ENCODE measurements at regions not wholly inside any gene's neighbourhood (a gene's known extent, or its start where the extent isn't known, plus 50 kb on each side); places are given as distances from the start of the nearest gene placed in this dataset.

DNA sequence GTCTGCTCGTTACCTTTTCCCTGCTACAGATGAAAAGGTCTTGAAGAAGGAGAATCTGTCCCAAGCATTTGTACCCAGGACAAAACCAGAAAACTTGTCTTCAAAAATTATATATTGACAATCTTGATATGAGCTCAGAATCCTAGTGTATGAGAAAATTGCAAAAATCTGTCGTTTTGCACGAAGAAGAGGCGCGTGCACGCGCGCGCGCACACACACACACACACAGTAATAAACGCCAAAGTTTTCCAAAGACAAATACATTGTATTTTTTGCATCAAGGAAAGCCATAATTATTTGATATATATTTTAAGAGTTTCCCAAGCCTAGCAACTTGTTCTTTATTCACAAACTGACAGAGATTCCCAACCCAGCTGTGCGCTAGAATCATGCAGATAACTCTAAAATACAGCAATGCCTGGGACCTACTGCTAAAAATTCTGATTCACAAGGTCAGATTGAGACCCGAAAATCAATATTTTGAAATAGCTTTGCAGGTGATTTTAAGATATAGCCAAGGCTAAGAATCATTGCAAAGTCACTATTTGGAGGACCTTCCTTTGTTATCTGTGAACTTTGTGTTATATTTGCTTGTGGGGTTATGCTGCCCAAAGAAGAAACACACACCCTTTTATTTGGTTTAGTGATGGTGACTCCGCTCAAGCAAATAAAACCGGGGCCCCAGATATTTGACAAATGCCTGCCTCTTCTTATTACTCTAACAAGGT is 1287.7 kb upstream of the CDH6 start:
- Histone ChIP-seq H3K4me1 (ENCODE audit: control insufficient read depth, extremely low read depth, insufficient read depth, low read length) (no peaks in the 10 kb centered on the region), H3K27ac (ENCODE audit: insufficient read depth, low read length) (no peak overlapping the region), H3K9ac (ENCODE audit: insufficient read depth, low read length) (no peak overlapping the region), H3K36me3 (ENCODE audit: control insufficient read depth, insufficient read depth, low read length) (no peaks in the 10 kb centered on the region), H3K9me3 (ENCODE audit: control insufficient read depth, insufficient read depth, low read depth, low read length) (no peaks in the 10 kb centered on the region), H2AFZ (ENCODE audit: low read length) (no peak overlapping the region), H3K4me2 (ENCODE audit: extremely low read depth, insufficient read depth, low read length) (no peak overlapping the region), H4K20me1 (ENCODE audit: control insufficient read depth, extremely low read depth, insufficient read depth, low read length) (no peaks in the 10 kb centered on the region), H3K27me3 (ENCODE audit: control insufficient read depth, insufficient read depth, low read length) (no peaks in the 10 kb centered on the region), H3K79me2 (ENCODE audit: control insufficient read depth, insufficient read depth, low read length) (no peaks in the 10 kb centered on the region), H3K4me3 (replicated peaks in 1 of 4; ENCODE audit: control extremely low read depth in 1 of 4, insufficient read depth in 1 of 4, low read depth in 3 of 4, low read length in 4 of 4) (no peak overlapping the region)
- DNase-seq (ENCODE audit: low read depth in 2 of 2), result no peak
- no peak for TF ChIP-seq EZH2 (IDR thresholded peaks at IDR 0.05; ENCODE audit: low read length, missing control alignments)

DNA sequence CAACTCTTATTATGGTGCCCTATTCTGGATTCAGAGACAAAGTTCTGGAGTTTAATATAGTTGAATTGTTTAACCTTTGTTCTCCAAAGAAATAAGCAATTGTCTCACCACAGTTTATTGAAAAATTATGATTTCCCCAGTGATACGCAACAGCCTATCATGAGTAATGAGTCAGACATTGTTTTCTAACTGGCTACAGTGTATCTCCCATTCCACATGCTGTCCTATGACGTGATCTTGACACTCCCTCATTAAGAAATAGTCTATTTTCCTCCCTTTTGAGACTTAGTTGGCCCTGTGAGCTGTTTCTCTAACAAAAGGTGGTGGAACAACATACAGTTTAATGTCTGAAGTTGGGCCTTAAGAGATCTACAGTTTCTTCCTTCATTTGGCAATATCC is 1290.6 kb upstream of the CDH6 start:
- Histone ChIP-seq H3K4me1 (ENCODE audit: control insufficient read depth, extremely low read depth, insufficient read depth, low read length) (no peaks in the 10 kb centered on the region), H3K9ac (ENCODE audit: insufficient read depth, low read length) (no peak overlapping the region), H2AFZ (ENCODE audit: low read length) (no peak overlapping the region), H3K36me3 (ENCODE audit: control insufficient read depth, insufficient read depth, low read length) (no peaks in the 10 kb centered on the region), H3K27ac (ENCODE audit: insufficient read depth, low read length) (no peak overlapping the region), H3K27me3 (ENCODE audit: control insufficient read depth, insufficient read depth, low read length) (no peaks in the 10 kb centered on the region), H4K20me1 (ENCODE audit: control insufficient read depth, extremely low read depth, insufficient read depth, low read length) (no peaks in the 10 kb centered on the region), H3K4me2 (ENCODE audit: extremely low read depth, insufficient read depth, low read length) (no peak overlapping the region), H3K79me2 (ENCODE audit: control insufficient read depth, insufficient read depth, low read length) (no peaks in the 10 kb centered on the region), H3K4me3 (replicated peaks in 1 of 4; ENCODE audit: control extremely low read depth in 1 of 4, insufficient read depth in 1 of 4, low read depth in 3 of 4, low read length in 4 of 4) (no peak overlapping the region), H3K9me3 (ENCODE audit: control insufficient read depth, insufficient read depth, low read depth, low read length) (no peaks in the 10 kb centered on the region)
- no peak for DNase-seq (ENCODE audit: low read depth in 2 of 2)
- TF ChIP-seq, protein P1, sequence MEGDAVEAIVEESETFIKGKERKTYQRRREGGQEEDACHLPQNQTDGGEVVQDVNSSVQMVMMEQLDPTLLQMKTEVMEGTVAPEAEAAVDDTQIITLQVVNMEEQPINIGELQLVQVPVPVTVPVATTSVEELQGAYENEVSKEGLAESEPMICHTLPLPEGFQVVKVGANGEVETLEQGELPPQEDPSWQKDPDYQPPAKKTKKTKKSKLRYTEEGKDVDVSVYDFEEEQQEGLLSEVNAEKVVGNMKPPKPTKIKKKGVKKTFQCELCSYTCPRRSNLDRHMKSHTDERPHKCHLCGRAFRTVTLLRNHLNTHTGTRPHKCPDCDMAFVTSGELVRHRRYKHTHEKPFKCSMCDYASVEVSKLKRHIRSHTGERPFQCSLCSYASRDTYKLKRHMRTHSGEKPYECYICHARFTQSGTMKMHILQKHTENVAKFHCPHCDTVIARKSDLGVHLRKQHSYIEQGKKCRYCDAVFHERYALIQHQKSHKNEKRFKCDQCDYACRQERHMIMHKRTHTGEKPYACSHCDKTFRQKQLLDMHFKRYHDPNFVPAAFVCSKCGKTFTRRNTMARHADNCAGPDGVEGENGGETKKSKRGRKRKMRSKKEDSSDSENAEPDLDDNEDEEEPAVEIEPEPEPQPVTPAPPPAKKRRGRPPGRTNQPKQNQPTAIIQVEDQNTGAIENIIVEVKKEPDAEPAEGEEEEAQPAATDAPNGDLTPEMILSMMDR (conservative IDR thresholded peaks at IDR 0.05 in 1 of 2, IDR thresholded peaks at IDR 0.05 in 1 of 2; ENCODE audit: low read depth in 1 of 2, low read length in 2 of 2), result no peak
- TF ChIP-seq EZH2 (IDR thresholded peaks at IDR 0.05; ENCODE audit: low read length, missing control alignments), result no peak

DNA sequence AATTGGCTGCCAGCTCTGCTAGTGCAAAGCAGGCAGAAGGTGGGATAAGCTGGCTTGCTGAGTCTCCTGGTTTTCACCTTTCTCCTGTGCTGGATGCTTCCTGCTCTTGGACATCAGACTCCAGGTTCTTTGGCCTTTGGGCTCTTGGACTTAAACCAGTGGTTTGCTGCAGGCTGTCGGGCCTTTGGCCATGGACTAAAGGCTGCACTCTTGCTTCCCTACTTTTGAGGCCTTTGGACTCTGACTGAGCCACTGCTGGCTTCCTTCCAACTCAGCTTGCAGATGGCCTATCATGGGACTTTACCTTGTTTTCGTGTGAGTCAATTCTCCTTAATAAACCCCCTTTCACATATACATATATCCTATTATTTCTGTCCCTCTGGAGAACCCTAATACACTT is 1293.9 kb upstream of the CDH6 start:
- H3K4me3 ChIP-seq (replicated peaks in 1 of 4; ENCODE audit: control extremely low read depth in 1 of 4, insufficient read depth in 1 of 4, low read depth in 3 of 4, low read length in 4 of 4), result no peak overlapping the region
- no peak overlapping the region for H2AFZ ChIP-seq (ENCODE audit: low read length)

More for the DNA sequence above, 1293.9 kb upstream of the CDH6 start:
- Histone ChIP-seq H3K4me2 (ENCODE audit: extremely low read depth, insufficient read depth, low read length) (no peak overlapping the region), H3K9ac (ENCODE audit: insufficient read depth, low read length) (no peak overlapping the region), H3K4me1 (ENCODE audit: control insufficient read depth, extremely low read depth, insufficient read depth, low read length) (no peaks in the 10 kb centered on the region), H3K27ac (ENCODE audit: insufficient read depth, low read length) (no peak overlapping the region), H3K79me2 (ENCODE audit: control insufficient read depth, insufficient read depth, low read length) (no peaks in the 10 kb centered on the region), H3K9me3 (ENCODE audit: control insufficient read depth, insufficient read depth, low read depth, low read length) (no peaks in the 10 kb centered on the region), H4K20me1 (ENCODE audit: control insufficient read depth, extremely low read depth, insufficient read depth, low read length) (no peaks in the 10 kb centered on the region), H3K27me3 (ENCODE audit: control insufficient read depth, insufficient read depth, low read length) (no peaks in the 10 kb centered on the region), H3K36me3 (ENCODE audit: control insufficient read depth, insufficient read depth, low read length) (no peaks in the 10 kb centered on the region)
- no peak for TF ChIP-seq EZH2 (IDR thresholded peaks at IDR 0.05; ENCODE audit: low read length, missing control alignments)
- TF ChIP-seq, protein P1 (conservative IDR thresholded peaks at IDR 0.05 in 1 of 2, IDR thresholded peaks at IDR 0.05 in 1 of 2; ENCODE audit: low read depth in 1 of 2, low read length in 2 of 2), result no peak
- DNase-seq (ENCODE audit: low read depth in 2 of 2), result no peak

All from fibroblast of lung (primary cell).